Hepatocyte (in vitro differentiated cells): ENCODE measurements at regions not wholly inside any gene's neighbourhood (a gene's known extent, or its start where the extent isn't known, plus 50 kb on each side); places are given as distances from the start of the nearest gene placed in this dataset.

Experiments used
- DNase-seq: peaks from one replicate; pipeline ENCODE4 v3.0.0-alpha.2; 2016; ENCODE audit warnings: low spot score
- H2AFZ ChIP-seq: fragments of 200-600 bp; sonication (generic); 2 replicates; pipeline ENCODE4 v1.6.0; 2016; ENCODE audit warnings: antibody characterized with exemption, mild to moderate bottlenecking
- H3K27ac ChIP-seq: fragments of 200-600 bp; sonication (generic); 2 replicates; pipeline ENCODE4 v1.5.1; 2016; ENCODE audit warnings: mild to moderate bottlenecking
- H3K27me3 ChIP-seq: fragments of 200-600 bp; sonication (generic); 2 replicates; pipeline ENCODE4 v1.6.1; 2016
- H3K36me3 ChIP-seq: fragments of 200-600 bp; sonication (generic); replicated peaks from 2 replicates; pipeline ENCODE4 v1.5.1; 2016; ENCODE audit warnings: low read depth; ENCODE audit not compliant: insufficient read depth
- H3K4me1 ChIP-seq: fragments of 200-600 bp; sonication (generic); 2 replicates; pipeline ENCODE4 v1.5.1; 2016; ENCODE audit warnings: mild to moderate bottlenecking, moderate library complexity; ENCODE audit not compliant: insufficient read depth
- H3K4me2 ChIP-seq: fragments of 200-600 bp; sonication (generic); 2 replicates; pipeline ENCODE4 v1.6.0; 2016
- H3K4me3 ChIP-seq: fragments of 200-600 bp; sonication (generic); 2 replicates; pipeline ENCODE4 v1.5.1; 2016; ENCODE audit warnings: mild to moderate bottlenecking
- H3K79me2 ChIP-seq: fragments of 200-600 bp; sonication (generic); 2 replicates; pipeline ENCODE4 v1.6.0; 2017; ENCODE audit warnings: mild to moderate bottlenecking
- H3K9me2 ChIP-seq: fragments of 200-600 bp; sonication (generic); replicated peaks from 2 replicates; pipeline ENCODE4 v1.6.0; 2017; ENCODE audit warnings: mild to moderate bottlenecking; ENCODE audit not compliant: insufficient read depth
- H3K9me3 ChIP-seq: fragments of 200-600 bp; sonication (generic); 2 replicates; pipeline ENCODE4 v1.5.1; 2016; ENCODE audit warnings: low read depth, mild to moderate bottlenecking
- H4K20me1 ChIP-seq: fragments of 200-600 bp; sonication (generic); 2 replicates; pipeline ENCODE4 v1.6.0; 2016; ENCODE audit warnings: mild to moderate bottlenecking; ENCODE audit not compliant: insufficient read depth, poor library complexity, severe bottlenecking
- EZH2 ChIP-seq: fragments of 200-600 bp; sonication (generic); IDR thresholded peaks from 2 replicates; pipeline ENCODE4 v1.6.1; 2016; ENCODE audit warnings: antibody characterized with exemption, mild to moderate bottlenecking, borderline replicate concordance
- EZH2phosphoT487 ChIP-seq: fragments of 200-600 bp; sonication (generic); IDR thresholded peaks from one replicate; pipeline ENCODE4 v1.6.1; 2018; ENCODE audit warnings: antibody characterized with exemption, mild to moderate bottlenecking, low read depth, moderate library complexity; ENCODE audit not compliant: unreplicated experiment, severe bottlenecking
- WGBS: methylation state at CpG from one replicate; pipeline ENCODE4 v1.1.6; 2016; ENCODE audit warnings: low lambda C conversion rate; ENCODE audit errors: missing lambda C conversion rate; 5-methylcytosine and 5-hydroxymethylcytosine counted together
- TF ChIP-seq, protein P1 (sequence below): fragments of 200-600 bp; sonication (generic); IDR thresholded peaks from 2 replicates; pipeline ENCODE4 v1.5.1; 2016; ENCODE audit warnings: antibody characterized with exemption, mild to moderate bottlenecking; ENCODE audit not compliant: poor library complexity

DNA sequence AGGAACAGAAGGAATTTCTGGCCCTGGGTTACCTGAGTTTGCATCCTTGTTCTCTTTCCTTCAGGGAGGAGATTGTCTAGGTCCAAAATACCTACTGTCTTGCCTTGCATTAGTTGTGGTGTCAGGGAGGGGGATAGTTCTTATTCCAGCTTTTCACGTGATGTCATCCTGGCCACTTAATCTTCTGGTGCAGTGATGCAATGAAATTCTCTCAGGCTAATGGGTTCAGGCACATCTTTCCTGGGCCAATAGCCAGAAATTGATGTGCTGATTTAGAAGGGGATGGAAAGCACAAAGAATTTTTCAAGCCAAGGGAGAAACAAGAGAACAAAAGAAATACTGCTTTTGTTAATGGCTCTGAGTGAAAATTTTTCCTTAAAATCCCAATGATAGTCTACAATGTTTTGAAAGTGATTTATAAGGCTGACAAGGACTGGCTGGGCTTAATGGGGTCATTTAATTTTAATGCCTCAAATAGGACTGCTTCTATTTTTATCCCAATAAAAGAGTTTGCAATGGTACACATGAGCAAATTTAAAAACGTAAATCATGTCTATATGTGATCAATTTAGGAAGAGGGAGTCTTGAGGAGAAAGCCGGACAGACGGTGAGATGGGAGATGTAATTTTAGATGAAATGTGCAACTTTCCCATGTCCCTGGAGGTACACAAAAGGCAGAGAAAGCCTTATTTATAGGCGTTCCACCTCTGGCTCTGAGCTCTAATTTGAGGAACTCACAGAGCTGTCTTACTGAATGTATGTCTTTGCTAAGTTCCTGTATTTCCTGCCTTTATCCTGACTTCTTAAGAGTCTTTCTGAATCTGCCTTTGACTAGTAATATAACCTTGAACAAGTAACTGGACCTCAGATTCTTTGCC, 89.3 kb upstream of the SV2C start:
- no peaks in the 10 kb centered on the region for H4K20me1 ChIP-seq
- no peaks in the 10 kb centered on the region for H3K9me3 ChIP-seq
- no peaks in the 10 kb centered on the region for H3K9me2 ChIP-seq
- H3K36me3 ChIP-seq: no peaks in the 10 kb centered on the region
- no peaks in the 10 kb centered on the region for H3K27me3 ChIP-seq
- TF ChIP-seq EZH2 (no peak), EZH2phosphoT487 (no peak)
- TF ChIP-seq, protein P1, sequence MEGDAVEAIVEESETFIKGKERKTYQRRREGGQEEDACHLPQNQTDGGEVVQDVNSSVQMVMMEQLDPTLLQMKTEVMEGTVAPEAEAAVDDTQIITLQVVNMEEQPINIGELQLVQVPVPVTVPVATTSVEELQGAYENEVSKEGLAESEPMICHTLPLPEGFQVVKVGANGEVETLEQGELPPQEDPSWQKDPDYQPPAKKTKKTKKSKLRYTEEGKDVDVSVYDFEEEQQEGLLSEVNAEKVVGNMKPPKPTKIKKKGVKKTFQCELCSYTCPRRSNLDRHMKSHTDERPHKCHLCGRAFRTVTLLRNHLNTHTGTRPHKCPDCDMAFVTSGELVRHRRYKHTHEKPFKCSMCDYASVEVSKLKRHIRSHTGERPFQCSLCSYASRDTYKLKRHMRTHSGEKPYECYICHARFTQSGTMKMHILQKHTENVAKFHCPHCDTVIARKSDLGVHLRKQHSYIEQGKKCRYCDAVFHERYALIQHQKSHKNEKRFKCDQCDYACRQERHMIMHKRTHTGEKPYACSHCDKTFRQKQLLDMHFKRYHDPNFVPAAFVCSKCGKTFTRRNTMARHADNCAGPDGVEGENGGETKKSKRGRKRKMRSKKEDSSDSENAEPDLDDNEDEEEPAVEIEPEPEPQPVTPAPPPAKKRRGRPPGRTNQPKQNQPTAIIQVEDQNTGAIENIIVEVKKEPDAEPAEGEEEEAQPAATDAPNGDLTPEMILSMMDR: no peak
- no peak overlapping the region for H3K4me2 ChIP-seq
- WGBS: 78% methylated on average over 5 of the region's 5 CpGs
- H3K27ac ChIP-seq: no peak overlapping the region
- no peak overlapping the region for H3K4me3 ChIP-seq
- H3K4me1 ChIP-seq: no peaks in the 10 kb centered on the region
- no peak overlapping the region for H2AFZ ChIP-seq
- no peaks in the 10 kb centered on the region for H3K79me2 ChIP-seq
- no peak for DNase-seq

DNA sequence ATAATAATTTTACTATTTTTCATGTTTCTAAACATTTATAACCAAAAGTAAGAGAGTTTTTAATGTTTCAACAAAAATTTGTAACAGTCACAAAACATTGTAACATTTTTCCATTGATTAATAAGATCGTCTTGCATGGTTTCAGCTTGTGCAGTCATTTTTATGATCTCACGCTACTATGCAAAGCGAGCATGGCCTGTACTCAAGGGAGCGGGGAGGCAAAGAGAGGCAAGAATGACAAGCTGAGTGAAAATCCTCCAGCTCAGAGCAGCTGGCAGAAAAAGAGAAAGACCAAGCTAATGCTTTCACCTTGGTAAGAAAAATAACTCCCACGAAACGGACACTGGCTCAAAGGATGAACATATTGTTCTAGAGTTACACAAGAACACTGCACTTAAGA, 90.0 kb upstream of the SV2C start:
- Histone ChIP-seq H4K20me1 (no peaks in the 10 kb centered on the region), H2AFZ (no peak overlapping the region), H3K4me3 (no peak overlapping the region), H3K9me2 (no peaks in the 10 kb centered on the region), H3K4me2 (no peak overlapping the region), H3K36me3 (no peaks in the 10 kb centered on the region), H3K27ac (no peak overlapping the region), H3K79me2 (no peaks in the 10 kb centered on the region), H3K4me1 (no peaks in the 10 kb centered on the region), H3K27me3 (no peaks in the 10 kb centered on the region), H3K9me3 (no peaks in the 10 kb centered on the region)
- no peak for DNase-seq
- no peak for TF ChIP-seq EZH2
- TF ChIP-seq, protein P1: no peak
- TF ChIP-seq EZH2phosphoT487: no peak
- 80% methylated on average over 6 of the region's 6 CpGs for WGBS

DNA sequence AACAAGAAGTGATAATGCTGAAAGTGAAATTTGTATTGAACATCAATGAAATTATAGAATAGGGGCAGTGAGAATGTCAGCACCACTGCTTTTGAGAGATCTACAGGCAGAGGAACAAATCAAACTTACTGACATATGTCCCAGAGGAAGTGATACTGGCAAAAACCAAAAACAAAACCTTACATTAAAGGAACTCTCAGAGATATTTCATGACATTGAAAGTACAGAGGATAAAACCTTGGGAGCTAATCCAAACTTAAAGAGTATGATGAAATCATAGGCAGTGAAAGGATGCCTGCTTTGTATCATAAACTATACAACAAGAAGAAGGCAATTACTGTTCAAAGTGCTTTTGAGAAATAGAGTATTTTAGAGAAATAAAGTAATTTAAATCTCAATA, 90.4 kb upstream of the SV2C start:
- Histone ChIP-seq H2AFZ (no peak overlapping the region), H3K36me3 (no peaks in the 10 kb centered on the region), H3K27me3 (no peaks in the 10 kb centered on the region), H3K27ac (no peak overlapping the region), H3K4me2 (no peak overlapping the region), H3K9me2 (no peaks in the 10 kb centered on the region), H4K20me1 (no peaks in the 10 kb centered on the region), H3K4me3 (no peak overlapping the region), H3K79me2 (no peaks in the 10 kb centered on the region), H3K4me1 (no peaks in the 10 kb centered on the region), H3K9me3 (no peaks in the 10 kb centered on the region)
- TF ChIP-seq, protein P1: no peak
- TF ChIP-seq EZH2phosphoT487 (no peak), EZH2 (no peak)
- DNase-seq: no peak
